Ishikawa (cell line): ENCODE measurements at regions not wholly inside any gene's neighbourhood (a gene's known extent, or its start where the extent isn't known, plus 50 kb on each side); places are given as distances from the start of the nearest gene placed in this dataset.

Experiments used
- CEBPB ChIP-seq: IDR thresholded peaks from 2 replicates; pipeline ENCODE4 v1.6.1; 2012
- CREB1 ChIP-seq: IDR thresholded peaks from 2 replicates; pipeline ENCODE4 v1.6.1; 2012; ENCODE audit warnings: low read depth
- EGR1 ChIP-seq: IDR thresholded peaks from 2 replicates; pipeline ENCODE4 v1.6.1; 2012
- EP300 ChIP-seq: IDR thresholded peaks from 2 replicates; pipeline ENCODE4 v1.6.1; 2012; ENCODE audit warnings: borderline replicate concordance
- FOXM1 ChIP-seq: IDR thresholded peaks from 2 replicates; pipeline ENCODE4 v1.6.1; 2012; ENCODE audit warnings: low read depth, borderline replicate concordance
- NFIC ChIP-seq: IDR thresholded peaks from 2 replicates; pipeline ENCODE4 v1.6.1; 2012
- RAD21 ChIP-seq: IDR thresholded peaks from 2 replicates; pipeline ENCODE4 v1.6.1; 2012; ENCODE audit warnings: low read depth
- TAF1 ChIP-seq: IDR thresholded peaks from 2 replicates; pipeline ENCODE4 v1.6.1; 2012; ENCODE audit warnings: low read depth, mild to moderate bottlenecking
- TCF12 ChIP-seq: IDR thresholded peaks from 2 replicates; pipeline ENCODE4 v1.6.1; 2012; ENCODE audit warnings: low read depth
- TEAD4 ChIP-seq: IDR thresholded peaks from 2 replicates; pipeline ENCODE4 v1.6.1; 2012
- YY1 ChIP-seq: IDR thresholded peaks from 2 replicates; pipeline ENCODE4 v1.6.1; 2012; ENCODE audit warnings: low read depth
- ZBTB7A ChIP-seq: IDR thresholded peaks from 2 replicates; pipeline ENCODE4 v1.6.1; 2012; ENCODE audit warnings: low read depth
- TF ChIP-seq, protein P1 (sequence below): IDR thresholded peaks from 2 replicates; pipeline ENCODE4 v1.6.1; 2012; ENCODE audit warnings: low read depth, mild to moderate bottlenecking
- TF ChIP-seq, protein P2 (sequence below): IDR thresholded peaks from 2 replicates; pipeline ENCODE4 v1.6.1; 2012
- TF ChIP-seq, protein P3 (sequence below): IDR thresholded peaks from 2 replicates; pipeline ENCODE4 v1.6.1; 2012

DNA sequence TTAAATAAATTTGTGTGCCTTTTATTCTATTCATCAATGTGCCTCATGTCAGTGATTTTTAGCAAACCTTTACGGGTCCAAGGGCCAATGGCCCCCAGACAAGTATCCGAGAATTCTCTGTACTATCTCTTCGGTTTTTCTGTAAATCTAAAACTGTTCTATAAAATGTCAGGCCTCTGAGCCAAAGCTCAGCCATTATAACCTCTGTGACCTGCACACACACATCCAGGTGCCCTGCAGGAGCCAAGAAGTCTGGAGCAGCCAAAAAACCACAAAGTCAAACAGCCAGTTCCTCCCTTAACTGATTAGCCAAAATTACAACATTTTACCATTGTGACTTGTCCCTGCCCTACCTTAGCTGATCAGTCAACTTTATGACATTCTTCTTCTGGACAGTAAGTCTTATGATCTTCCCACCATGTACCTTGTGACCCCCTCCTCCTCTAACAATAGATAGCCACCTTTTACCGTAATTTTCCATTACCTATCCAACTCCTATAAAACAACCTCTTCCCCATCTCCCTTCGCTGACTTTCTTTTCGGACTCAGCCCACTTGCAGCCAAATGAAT is 363.8 kb downstream of the SEMA3D start:
- TF ChIP-seq, protein P1, sequence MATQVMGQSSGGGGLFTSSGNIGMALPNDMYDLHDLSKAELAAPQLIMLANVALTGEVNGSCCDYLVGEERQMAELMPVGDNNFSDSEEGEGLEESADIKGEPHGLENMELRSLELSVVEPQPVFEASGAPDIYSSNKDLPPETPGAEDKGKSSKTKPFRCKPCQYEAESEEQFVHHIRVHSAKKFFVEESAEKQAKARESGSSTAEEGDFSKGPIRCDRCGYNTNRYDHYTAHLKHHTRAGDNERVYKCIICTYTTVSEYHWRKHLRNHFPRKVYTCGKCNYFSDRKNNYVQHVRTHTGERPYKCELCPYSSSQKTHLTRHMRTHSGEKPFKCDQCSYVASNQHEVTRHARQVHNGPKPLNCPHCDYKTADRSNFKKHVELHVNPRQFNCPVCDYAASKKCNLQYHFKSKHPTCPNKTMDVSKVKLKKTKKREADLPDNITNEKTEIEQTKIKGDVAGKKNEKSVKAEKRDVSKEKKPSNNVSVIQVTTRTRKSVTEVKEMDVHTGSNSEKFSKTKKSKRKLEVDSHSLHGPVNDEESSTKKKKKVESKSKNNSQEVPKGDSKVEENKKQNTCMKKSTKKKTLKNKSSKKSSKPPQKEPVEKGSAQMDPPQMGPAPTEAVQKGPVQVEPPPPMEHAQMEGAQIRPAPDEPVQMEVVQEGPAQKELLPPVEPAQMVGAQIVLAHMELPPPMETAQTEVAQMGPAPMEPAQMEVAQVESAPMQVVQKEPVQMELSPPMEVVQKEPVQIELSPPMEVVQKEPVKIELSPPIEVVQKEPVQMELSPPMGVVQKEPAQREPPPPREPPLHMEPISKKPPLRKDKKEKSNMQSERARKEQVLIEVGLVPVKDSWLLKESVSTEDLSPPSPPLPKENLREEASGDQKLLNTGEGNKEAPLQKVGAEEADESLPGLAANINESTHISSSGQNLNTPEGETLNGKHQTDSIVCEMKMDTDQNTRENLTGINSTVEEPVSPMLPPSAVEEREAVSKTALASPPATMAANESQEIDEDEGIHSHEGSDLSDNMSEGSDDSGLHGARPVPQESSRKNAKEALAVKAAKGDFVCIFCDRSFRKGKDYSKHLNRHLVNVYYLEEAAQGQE, result no peak
- TF ChIP-seq RAD21 (no peak), NFIC (no peak), EGR1 (no peak), YY1 (no peak), TCF12 (no peak)
- TF ChIP-seq, protein P2, sequence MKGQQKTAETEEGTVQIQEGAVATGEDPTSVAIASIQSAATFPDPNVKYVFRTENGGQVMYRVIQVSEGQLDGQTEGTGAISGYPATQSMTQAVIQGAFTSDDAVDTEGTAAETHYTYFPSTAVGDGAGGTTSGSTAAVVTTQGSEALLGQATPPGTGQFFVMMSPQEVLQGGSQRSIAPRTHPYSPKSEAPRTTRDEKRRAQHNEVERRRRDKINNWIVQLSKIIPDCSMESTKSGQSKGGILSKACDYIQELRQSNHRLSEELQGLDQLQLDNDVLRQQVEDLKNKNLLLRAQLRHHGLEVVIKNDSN, result no peak

- TF ChIP-seq EP300 (no peak), CEBPB (no peak), TCF12 (no peak), RAD21 (no peak)
Observed at GRCh38 chr7:84821671-84822534, 365.0 kb downstream of the SEMA3D start.

- TF ChIP-seq, protein P3, sequence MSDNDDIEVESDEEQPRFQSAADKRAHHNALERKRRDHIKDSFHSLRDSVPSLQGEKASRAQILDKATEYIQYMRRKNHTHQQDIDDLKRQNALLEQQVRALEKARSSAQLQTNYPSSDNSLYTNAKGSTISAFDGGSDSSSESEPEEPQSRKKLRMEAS, result no peak
- TF ChIP-seq FOXM1 (no peak), TCF12 (no peak), EGR1 (no peak), TAF1 (no peak), ZBTB7A (no peak), YY1 (no peak), EP300 (no peak), RAD21 (no peak), TEAD4 (no peak)
- TF ChIP-seq, protein P2, result no peak
Observed at GRCh38 chr7:84820481-84820880, 366.4 kb downstream of the SEMA3D start.

- no peak for TF ChIP-seq NFIC
- TF ChIP-seq YY1, result no peak
- TF ChIP-seq EP300, result no peak
- no peak for TF ChIP-seq FOXM1
- no peak for TF ChIP-seq CEBPB
- no peak for TF ChIP-seq EGR1
- TF ChIP-seq, protein P3, result no peak
- TF ChIP-seq, protein P2, result no peak
- no peak for TF ChIP-seq TEAD4
- no peak for TF ChIP-seq CREB1
- no peak for TF ChIP-seq TCF12
- TF ChIP-seq, protein P1, result no peak
- no peak for TF ChIP-seq ZBTB7A
- no peak for TF ChIP-seq TAF1
Observed at GRCh38 chr7:84817016-84817415, 369.8 kb downstream of the SEMA3D start.

GRCh38 chr7:84813376-84813775 is 373.5 kb downstream of the SEMA3D start:
- TF ChIP-seq ZBTB7A, result no peak

GRCh38 chr7:84812021-84812420 is 374.8 kb downstream of the SEMA3D start:
- TF ChIP-seq, protein P3, result no peak
- TF ChIP-seq YY1 (no peak), TAF1 (no peak), CREB1 (no peak), EGR1 (no peak), ZBTB7A (no peak), RAD21 (no peak), EP300 (no peak), CEBPB (no peak), TEAD4 (no peak), TCF12 (no peak), NFIC (no peak), FOXM1 (no peak)
- TF ChIP-seq, protein P1, result no peak
- TF ChIP-seq, protein P2, result no peak
